HCT116 (cell line): ENCODE measurements at regions not wholly inside any gene's neighbourhood (a gene's known extent, or its start where the extent isn't known, plus 50 kb on each side); places are given as distances from the start of the nearest gene placed in this dataset.

Source experiments
- ATAC-seq: fragments of 200-7000 bp; cut with Tn5 transposase; 2 replicates; pipeline ENCODE4 v1.9.1; 2020; ENCODE audit warnings: mild to moderate bottlenecking, moderate library complexity
- BruUV-seq: library from RNA; stranded (reverse); fragments of 400-500 nt; replicated peaks from 2 replicates; lab custom pipeline; 2021; lab: Mats Ljungman, UMichigan
- CTCF ChIA-PET: fragments of 300-600 bp; sonication (Branson Sonifier 250); formaldehyde crosslinking; loops from one replicate; lab custom pipeline; 2021; ENCODE audit warnings: antibody characterized with exemption; lab: Charles Lee
- POLR2A ChIA-PET: fragments of 300-600, 350-600 bp; sonication (Branson Sonifier 250); formaldehyde crosslinking; loops from one replicate; lab custom pipeline; 2021; ENCODE audit warnings: antibody characterized with exemption; lab: Charles Lee
- RAD21 ChIA-PET, 2 experiments: fragments of 300-600 bp; sonication (Branson Sonifier 250); formaldehyde crosslinking; loops; one replicate each; lab custom pipeline; 2023; ENCODE audit warnings: low total read pairs in 2 of 2; ENCODE audit not compliant: uncharacterized antibody in 2 of 2, unreplicated experiment in 2 of 2, low non-redundant PET in 1 of 2; lab: Charles Lee
- DNase-seq: peaks from one replicate; pipeline ENCODE4 v3.0.0-alpha.2; 2010; ENCODE audit warnings: low read depth, low spot score
- H2AFZ ChIP-seq: fragments of 200-600 bp; shearing (Covaris generic), sonication (generic); 2 replicates; pipeline ENCODE4 v1.6.1; 2017; ENCODE audit warnings: low read depth, mixed run types, mixed read lengths, antibody characterized with exemption, low read length; ENCODE audit not compliant: poor library complexity, severe bottlenecking
- H3K27ac ChIP-seq: 2 replicates; pipeline ENCODE4 v1.5.1; 2012; ENCODE audit warnings: low read depth, low read length
- H3K27me3 ChIP-seq: fragments of 200-600 bp; sonication (generic); 2 replicates; pipeline ENCODE4 v1.6.1; 2016; ENCODE audit warnings: mixed run types, low read length, mixed read lengths; ENCODE audit not compliant: insufficient read depth
- H3K36me3 ChIP-seq, 2 experiments: fragments of 200-500 bp in 1 of 2; fragments of 200-600 bp in 1 of 2; sonication (Bioruptor generic) in 1 of 2; sonication (generic) in 1 of 2; 2 replicates each; pipeline versions ENCODE4 v1.5.1 to v1.6.1; 2014 to 2016; ENCODE audit warnings: low read length in 2 of 2, inconsistent platforms in 1 of 2, mixed read lengths in 1 of 2, mixed run types in 1 of 2; ENCODE audit not compliant: insufficient read depth in 2 of 2, control insufficient read depth in 1 of 2
- H3K4me1 ChIP-seq, 2 experiments: fragments of 200-600 bp in 1 of 2; sonication (generic) in 1 of 2; 2 replicates each; pipeline versions ENCODE4 v1.5.1 to v1.6.1; 2012 to 2017; ENCODE audit warnings: low read length in 2 of 2, inconsistent platforms in 1 of 2, mild to moderate bottlenecking in 1 of 2, mixed read lengths in 1 of 2, mixed run types in 1 of 2, moderate library complexity in 1 of 2; ENCODE audit not compliant: insufficient read depth in 2 of 2, control insufficient read depth in 1 of 2
- H3K4me2 ChIP-seq: fragments of 200-600 bp; sonication (generic); 2 replicates; pipeline ENCODE4 v1.6.1; 2017; ENCODE audit warnings: mixed run types, low read length, mixed read lengths
- H3K4me3 ChIP-seq, 2 experiments: fragments of 200-600 bp in 1 of 2; sonication (generic) in 1 of 2; replicated peaks in 1 of 2; 2 replicates each; pipeline ENCODE4 v1.5.1; 2011 to 2016; ENCODE audit warnings: low read length in 2 of 2, control low read depth in 1 of 2, low read depth in 1 of 2, mild to moderate bottlenecking in 1 of 2, mixed read lengths in 1 of 2, mixed run types in 1 of 2
- H3K79me2 ChIP-seq: fragments of 200-600 bp; sonication (generic); 2 replicates; pipeline ENCODE4 v1.6.1; 2017; ENCODE audit warnings: mild to moderate bottlenecking, mixed run types, low read length, moderate library complexity, mixed read lengths; ENCODE audit not compliant: insufficient read depth
- H3K9ac ChIP-seq: fragments of 200-600 bp; sonication (generic); 2 replicates; pipeline ENCODE4 v1.6.1; 2016; ENCODE audit warnings: low read length, mixed read lengths
- H3K9me2 ChIP-seq: fragments of 200-600 bp; sonication (generic), shearing (Covaris generic); 2 replicates; pipeline ENCODE4 v1.6.1; 2017; ENCODE audit warnings: mixed run types, mild to moderate bottlenecking, moderate library complexity; ENCODE audit not compliant: insufficient read depth
- H3K9me3 ChIP-seq, 2 experiments: fragments of 200-500 bp in 1 of 2; fragments of 200-600 bp in 1 of 2; sonication (Bioruptor generic) in 1 of 2; sonication (generic) in 1 of 2; 2 replicates each; pipeline ENCODE4 v1.6.1; 2014 to 2017; ENCODE audit warnings: low read length in 2 of 2, mixed read lengths in 2 of 2, inconsistent platforms in 1 of 2, low read depth in 1 of 2, mild to moderate bottlenecking in 1 of 2, mixed run types in 1 of 2, moderate library complexity in 1 of 2; ENCODE audit not compliant: control insufficient read depth in 1 of 2, insufficient read depth in 1 of 2
- H4K20me1 ChIP-seq: fragments of 200-600 bp; sonication (generic), shearing (Covaris generic); 2 replicates; pipeline ENCODE4 v1.6.1; 2017; ENCODE audit warnings: mixed run types, mild to moderate bottlenecking, moderate library complexity; ENCODE audit not compliant: insufficient read depth
- CBX3 ChIP-seq: IDR thresholded peaks from 2 replicates; pipeline ENCODE4 v1.6.1; 2012; ENCODE audit warnings: low read depth
- CEBPB ChIP-seq: IDR thresholded peaks from 2 replicates; pipeline ENCODE4 v1.6.1; 2012; ENCODE audit warnings: low read depth
- EGR1 ChIP-seq: IDR thresholded peaks from 2 replicates; pipeline ENCODE4 v1.6.1; 2012; ENCODE audit warnings: low read depth
- ELF1 ChIP-seq: IDR thresholded peaks from 2 replicates; pipeline ENCODE4 v1.6.1; 2012; ENCODE audit warnings: low read depth, borderline replicate concordance
- EZH2 ChIP-seq: fragments of 200-600 bp; sonication (generic); IDR thresholded peaks from 2 replicates; pipeline ENCODE4 v1.6.1; 2017; ENCODE audit warnings: antibody characterized with exemption, mixed run types
- EZH2phosphoT487 ChIP-seq: fragments of 200-600 bp; IDR thresholded peaks from 2 replicates; pipeline ENCODE4 v1.6.1; 2018; ENCODE audit warnings: antibody characterized with exemption, borderline replicate concordance
- FOSL1 ChIP-seq: IDR thresholded peaks from 2 replicates; pipeline ENCODE4 v1.6.1; 2012; ENCODE audit warnings: low read depth
- JUND ChIP-seq: IDR thresholded peaks from 2 replicates; pipeline ENCODE4 v1.6.1; 2012
- SIN3A ChIP-seq: IDR thresholded peaks from 2 replicates; pipeline ENCODE4 v1.6.1; 2012; ENCODE audit warnings: low read depth
- SRF ChIP-seq: IDR thresholded peaks from 2 replicates; pipeline ENCODE4 v1.6.1; 2012; ENCODE audit warnings: low read depth
- TCF7L2 ChIP-seq: IDR thresholded peaks from 2 replicates; pipeline ENCODE4 v1.7.0; 2011; ENCODE audit warnings: borderline replicate concordance, inconsistent platforms; ENCODE audit not compliant: insufficient read depth, insufficient read length; ENCODE audit errors: extremely low read depth
- ZFX ChIP-seq: fragments of 450-650 bp; IDR thresholded peaks from 2 replicates; pipeline ENCODE4 v1.6.1; 2017
- ZNF274 ChIP-seq: fragments of 200-500 bp; sonication (Bioruptor generic); IDR thresholded peaks from 2 replicates; pipeline ENCODE4 v1.6.1; 2014; ENCODE audit warnings: mild to moderate bottlenecking, low read depth, low read length, inconsistent platforms
- intact Hi-C: fragments of 100-400 bp; cut with micrococcal nuclease; formaldehyde crosslinking; loops from 2 replicates; pipeline ENCODE4 v1.10.0; 2022
- TF ChIP-seq, protein P1 (sequence below): IDR thresholded peaks from 2 replicates; pipeline ENCODE4 v1.6.1; 2012; ENCODE audit warnings: low read depth
- TF ChIP-seq, protein P2 (sequence below), 3 experiments: fragments of 200-600 bp in 1 of 3; sonication (generic) in 1 of 3; IDR thresholded peaks in 2 of 3; conservative IDR thresholded peaks in 1 of 3; 2 replicates each; pipeline ENCODE4 v1.5.1; 2012 to 2017; ENCODE audit warnings: low read depth in 2 of 3, low read length in 2 of 3, antibody characterized with exemption in 1 of 3, borderline replicate concordance in 1 of 3, control low read depth in 1 of 3, mild to moderate bottlenecking in 1 of 3, mixed read lengths in 1 of 3, mixed run types in 1 of 3, moderate library complexity in 1 of 3; ENCODE audit not compliant: insufficient read depth in 1 of 3
- TF ChIP-seq, protein P3 (sequence below): IDR thresholded peaks from 2 replicates; pipeline ENCODE4 v1.6.1; 2012

DNA sequence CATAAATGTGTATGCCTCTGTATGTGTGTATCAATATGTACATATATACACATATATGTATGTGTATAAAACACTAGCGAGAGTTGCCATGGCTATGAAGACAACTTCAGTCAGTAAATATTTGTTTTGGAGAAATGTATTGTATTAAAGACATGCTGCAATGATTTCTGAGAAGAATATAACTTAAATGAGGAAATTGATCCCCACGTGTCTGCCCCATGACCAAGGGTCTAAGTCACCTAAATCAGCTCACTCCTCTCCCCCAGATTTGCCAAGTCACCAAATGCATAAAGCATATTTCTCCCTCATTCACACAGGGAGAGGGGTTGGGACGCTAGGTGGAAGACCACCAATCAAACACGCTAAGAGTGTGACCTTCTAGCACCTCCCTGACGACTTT is 58.3 kb upstream of the LYST start:
- Histone ChIP-seq H3K27me3 (no peaks in the 10 kb centered on the region), H3K4me3 (no peak overlapping the region)
- ChIA-PET RAD21 (no interaction called here), POLR2A (no interaction called here)
- ATAC-seq, result no peak
- TF ChIP-seq FOSL1 (no peak), TCF7L2 (no peak), CBX3 (no peak), CEBPB (no peak), ZNF274 (no peak), SIN3A (no peak), SRF (no peak), EZH2phosphoT487 (no peak), ZFX (no peak), EZH2 (no peak), ELF1 (no peak), EGR1 (no peak), JUND (no peak)
- TF ChIP-seq, protein P1, sequence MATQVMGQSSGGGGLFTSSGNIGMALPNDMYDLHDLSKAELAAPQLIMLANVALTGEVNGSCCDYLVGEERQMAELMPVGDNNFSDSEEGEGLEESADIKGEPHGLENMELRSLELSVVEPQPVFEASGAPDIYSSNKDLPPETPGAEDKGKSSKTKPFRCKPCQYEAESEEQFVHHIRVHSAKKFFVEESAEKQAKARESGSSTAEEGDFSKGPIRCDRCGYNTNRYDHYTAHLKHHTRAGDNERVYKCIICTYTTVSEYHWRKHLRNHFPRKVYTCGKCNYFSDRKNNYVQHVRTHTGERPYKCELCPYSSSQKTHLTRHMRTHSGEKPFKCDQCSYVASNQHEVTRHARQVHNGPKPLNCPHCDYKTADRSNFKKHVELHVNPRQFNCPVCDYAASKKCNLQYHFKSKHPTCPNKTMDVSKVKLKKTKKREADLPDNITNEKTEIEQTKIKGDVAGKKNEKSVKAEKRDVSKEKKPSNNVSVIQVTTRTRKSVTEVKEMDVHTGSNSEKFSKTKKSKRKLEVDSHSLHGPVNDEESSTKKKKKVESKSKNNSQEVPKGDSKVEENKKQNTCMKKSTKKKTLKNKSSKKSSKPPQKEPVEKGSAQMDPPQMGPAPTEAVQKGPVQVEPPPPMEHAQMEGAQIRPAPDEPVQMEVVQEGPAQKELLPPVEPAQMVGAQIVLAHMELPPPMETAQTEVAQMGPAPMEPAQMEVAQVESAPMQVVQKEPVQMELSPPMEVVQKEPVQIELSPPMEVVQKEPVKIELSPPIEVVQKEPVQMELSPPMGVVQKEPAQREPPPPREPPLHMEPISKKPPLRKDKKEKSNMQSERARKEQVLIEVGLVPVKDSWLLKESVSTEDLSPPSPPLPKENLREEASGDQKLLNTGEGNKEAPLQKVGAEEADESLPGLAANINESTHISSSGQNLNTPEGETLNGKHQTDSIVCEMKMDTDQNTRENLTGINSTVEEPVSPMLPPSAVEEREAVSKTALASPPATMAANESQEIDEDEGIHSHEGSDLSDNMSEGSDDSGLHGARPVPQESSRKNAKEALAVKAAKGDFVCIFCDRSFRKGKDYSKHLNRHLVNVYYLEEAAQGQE, result no peak
- TF ChIP-seq, protein P2, sequence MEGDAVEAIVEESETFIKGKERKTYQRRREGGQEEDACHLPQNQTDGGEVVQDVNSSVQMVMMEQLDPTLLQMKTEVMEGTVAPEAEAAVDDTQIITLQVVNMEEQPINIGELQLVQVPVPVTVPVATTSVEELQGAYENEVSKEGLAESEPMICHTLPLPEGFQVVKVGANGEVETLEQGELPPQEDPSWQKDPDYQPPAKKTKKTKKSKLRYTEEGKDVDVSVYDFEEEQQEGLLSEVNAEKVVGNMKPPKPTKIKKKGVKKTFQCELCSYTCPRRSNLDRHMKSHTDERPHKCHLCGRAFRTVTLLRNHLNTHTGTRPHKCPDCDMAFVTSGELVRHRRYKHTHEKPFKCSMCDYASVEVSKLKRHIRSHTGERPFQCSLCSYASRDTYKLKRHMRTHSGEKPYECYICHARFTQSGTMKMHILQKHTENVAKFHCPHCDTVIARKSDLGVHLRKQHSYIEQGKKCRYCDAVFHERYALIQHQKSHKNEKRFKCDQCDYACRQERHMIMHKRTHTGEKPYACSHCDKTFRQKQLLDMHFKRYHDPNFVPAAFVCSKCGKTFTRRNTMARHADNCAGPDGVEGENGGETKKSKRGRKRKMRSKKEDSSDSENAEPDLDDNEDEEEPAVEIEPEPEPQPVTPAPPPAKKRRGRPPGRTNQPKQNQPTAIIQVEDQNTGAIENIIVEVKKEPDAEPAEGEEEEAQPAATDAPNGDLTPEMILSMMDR (IDR thresholded peaks at IDR 0.05 in 2 of 3, conservative IDR thresholded peaks at IDR 0.05 in 1 of 3; ENCODE audit: borderline replicate concordance in 1 of 3, insufficient read depth in 1 of 3, low read depth in 2 of 3, low read length in 2 of 3), result no peak
- TF ChIP-seq, protein P3, sequence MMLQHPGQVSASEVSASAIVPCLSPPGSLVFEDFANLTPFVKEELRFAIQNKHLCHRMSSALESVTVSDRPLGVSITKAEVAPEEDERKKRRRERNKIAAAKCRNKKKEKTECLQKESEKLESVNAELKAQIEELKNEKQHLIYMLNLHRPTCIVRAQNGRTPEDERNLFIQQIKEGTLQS, result no peak
- TF ChIP-seq, all 23 proteins: peak for 0
- Histone ChIP-seq H3K4me1 (peaks cover 0 to 11% of the 10 kb centered on the region in 2 experiments; a peak in 1 of 4 replicates), H3K27ac (no peak overlapping the region), H4K20me1 (no peaks in the 10 kb centered on the region), H3K4me2 (no peak overlapping the region), H3K79me2 (no peaks in the 10 kb centered on the region), H3K9me2 (no peaks in the 10 kb centered on the region; the same call in 1 of the 2 replicates), H3K36me3 (no peaks in the 10 kb centered on the region), H3K9me3 (no peaks in the 10 kb centered on the region), H3K9ac (no peak overlapping the region), H2AFZ (no peak overlapping the region)
- CTCF ChIA-PET, result no interaction called here
- no peak for DNase-seq
- BruUV-seq, result no TSS peak
- intact Hi-C loops, result no loop called here
